ENCODE measurements at regions not wholly inside any gene's neighbourhood (a gene's known extent, or its start where the extent isn't known, plus 50 kb on each side); places are given as distances from the start of the nearest gene placed in this dataset.
"Not testable (repeated sequence)": the region's sequence is repeated elsewhere in the genome, so short reads cannot be mapped to it uniquely, and the experiment has no call there.

- no peak for DNase-seq
These were observed 925.3 kb upstream of the CDH10 start for GRCh38 chr5:25570067-25570583.

GRCh38 chr5:25568989-25569625, 924.3 kb upstream of the CDH10 start:
- no peak for DNase-seq

DNA sequence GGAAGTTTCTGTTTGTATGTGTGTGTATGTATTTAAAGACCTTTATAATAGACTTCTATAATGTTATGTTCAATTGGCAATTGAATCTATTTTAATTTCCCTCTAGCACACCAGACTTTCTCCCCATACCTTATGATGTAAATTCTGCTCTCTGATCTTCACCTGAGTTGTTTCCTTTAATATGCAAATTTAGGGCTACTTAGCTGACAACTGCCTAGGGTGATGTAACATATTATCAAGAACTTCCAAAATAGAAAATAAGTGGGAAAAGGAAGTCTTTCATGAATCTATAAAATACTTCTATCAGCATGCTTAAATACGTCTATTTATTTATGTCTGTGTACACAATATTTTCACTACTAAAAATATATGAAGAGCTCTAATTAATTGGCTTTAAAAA, 923.5 kb upstream of the CDH10 start:
- DNase-seq = no peak

GRCh38 chr5:25567881-25568280, 923.1 kb upstream of the CDH10 start:
- no peak for DNase-seq

- DNase-seq = no peak
These were observed 917.9 kb upstream of the CDH10 start for GRCh38 chr5:25562656-25563055.

GRCh38 chr5:25554077-25554476, 909.3 kb upstream of the CDH10 start:
- DNase-seq = no peak

- DNase-seq = no peak
These were observed 908.2 kb upstream of the CDH10 start for GRCh38 chr5:25552871-25553481.

GRCh38 chr5:25550793-25551192, 906.0 kb upstream of the CDH10 start:
- no peak for DNase-seq

GRCh38 chr5:25544652-25545249, 900.0 kb upstream of the CDH10 start:
- DNase-seq = peak; percentile 7

GRCh38 chr5:25540628-25541027, 895.9 kb upstream of the CDH10 start:
- no peak for DNase-seq

DNA sequence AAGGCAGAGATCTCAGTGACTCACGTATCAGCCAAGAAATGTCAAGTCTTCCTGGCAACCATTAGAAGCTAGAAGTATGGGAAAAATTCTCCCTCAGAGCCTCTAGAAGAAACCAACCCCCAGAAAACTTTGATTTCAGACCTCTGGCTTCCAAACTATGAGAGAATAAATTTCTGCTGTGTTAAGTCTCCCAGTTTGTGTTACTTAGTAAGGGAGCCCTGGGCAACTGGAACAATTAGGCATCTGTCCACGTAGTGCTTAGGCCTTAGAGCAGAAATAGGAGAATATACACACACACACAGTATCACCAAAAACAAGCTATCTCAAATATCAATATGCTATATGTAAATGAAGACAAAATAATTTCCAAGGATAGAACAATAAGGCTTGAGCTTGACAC, 894.8 kb upstream of the CDH10 start:
- no peak for DNase-seq

DNA sequence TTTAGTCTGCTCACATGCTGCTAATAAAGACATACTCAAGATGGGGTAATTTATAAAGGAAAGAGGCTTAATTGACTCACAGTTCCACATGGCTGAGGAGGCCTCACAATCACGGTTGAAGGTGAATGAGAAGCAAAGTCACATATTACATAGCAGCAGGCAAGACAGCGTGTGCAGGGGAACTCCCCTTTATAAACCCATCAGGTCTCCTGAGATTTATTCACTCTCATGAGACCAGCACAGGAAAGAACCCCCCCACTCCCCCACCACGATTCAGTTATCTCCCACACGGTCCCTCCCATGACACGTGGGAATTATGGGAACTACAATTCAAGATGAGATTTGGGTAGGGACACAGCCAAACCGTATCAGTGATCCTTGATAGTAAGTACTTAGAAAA, 891.7 kb upstream of the CDH10 start:
- not testable (repeated sequence) for DNase-seq

- no peak for DNase-seq
These were observed 871.4 kb upstream of the CDH10 start for GRCh38 chr5:25516141-25516540.

GRCh38 chr5:25515525-25515924, 870.7 kb upstream of the CDH10 start:
- DNase-seq = no peak

DNA sequence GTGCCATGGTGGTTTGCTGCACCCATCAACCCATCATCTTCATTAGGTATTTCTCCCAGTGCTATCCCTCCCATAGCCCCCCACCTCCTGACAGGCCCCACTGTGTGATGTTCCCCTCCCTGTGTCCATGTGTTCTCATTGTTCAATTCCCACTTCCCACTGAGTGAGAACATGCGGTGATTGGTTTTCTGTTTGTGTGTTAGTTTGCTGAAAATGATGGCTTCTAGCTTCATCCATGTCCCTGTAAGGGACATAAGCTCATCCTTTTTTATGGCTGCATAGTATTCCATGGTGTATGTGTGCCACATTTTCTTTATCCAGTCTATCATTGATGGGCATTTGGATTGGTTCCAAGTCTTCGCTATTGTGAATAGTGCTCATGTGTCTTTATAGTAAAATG, 865.9 kb upstream of the CDH10 start:
- DNase-seq = not testable (repeated sequence)

GRCh38 chr5:25508011-25508410, 863.2 kb upstream of the CDH10 start:
- DNase-seq = not testable (repeated sequence)

DNA sequence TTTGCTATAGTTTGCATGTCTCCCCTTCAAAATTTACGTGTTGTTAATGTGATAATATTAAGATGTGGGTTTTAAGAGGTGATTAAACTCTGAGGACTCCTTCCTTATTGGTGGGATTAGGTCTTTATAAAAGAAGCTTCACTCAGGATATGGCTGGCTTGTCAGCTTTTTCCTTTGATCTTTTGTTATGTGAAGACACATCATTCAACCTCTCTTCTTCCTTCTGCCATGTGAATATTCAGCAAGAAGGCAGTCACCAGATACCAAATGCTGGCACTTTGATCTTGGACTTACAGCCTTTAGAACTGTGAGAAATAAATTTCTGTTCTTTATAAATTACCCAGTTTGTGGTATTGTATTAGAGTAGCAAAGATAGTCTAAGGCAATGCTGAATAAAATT, 855.9 kb upstream of the CDH10 start:
- DNase-seq = no peak

GRCh38 chr5:25489834-25490538, 845.2 kb upstream of the CDH10 start:
- DNase-seq = no peak

GRCh38 chr5:25488119-25488518, 843.3 kb upstream of the CDH10 start:
- DNase-seq = no peak

GRCh38 chr5:25484391-25484790, 839.6 kb upstream of the CDH10 start:
- DNase-seq = no peak

DNA sequence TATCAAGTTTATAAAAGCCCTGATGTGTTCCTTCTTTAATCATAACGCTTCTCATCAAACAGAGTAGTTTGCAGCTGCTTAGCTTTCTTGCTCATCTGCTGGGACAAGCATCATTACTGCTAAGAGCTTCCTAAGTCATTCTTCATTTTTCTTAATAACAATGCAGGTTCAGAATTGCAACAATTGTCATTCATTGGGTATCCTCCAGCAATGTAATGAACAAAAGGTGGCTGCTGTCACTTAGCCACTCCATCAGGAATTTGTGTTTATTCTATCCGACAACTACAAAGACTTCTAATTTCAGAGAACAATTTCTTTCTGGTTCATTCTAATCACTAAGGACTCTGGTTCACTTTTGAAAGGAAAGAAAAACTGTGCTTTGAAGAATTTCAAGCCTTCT, 836.7 kb upstream of the CDH10 start:
- no peak for DNase-seq

DNA sequence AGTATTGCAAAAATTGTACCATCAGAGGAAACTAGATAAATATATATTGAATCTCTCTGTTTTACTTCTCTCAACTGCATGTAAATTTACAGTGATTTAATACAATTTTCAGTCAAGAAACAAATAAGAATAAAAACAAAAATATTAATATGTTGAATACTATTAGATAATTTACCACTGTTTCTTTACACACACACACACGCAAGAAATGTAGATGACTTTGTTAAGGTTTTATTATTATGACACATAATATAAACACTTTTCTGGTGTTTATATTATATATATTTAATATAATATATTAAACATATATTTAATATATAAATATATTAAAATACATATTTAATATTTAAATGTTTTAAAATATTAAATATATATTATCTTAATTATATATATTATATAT, 814.3 kb upstream of the CDH10 start:
- no peak for DNase-seq

DNA sequence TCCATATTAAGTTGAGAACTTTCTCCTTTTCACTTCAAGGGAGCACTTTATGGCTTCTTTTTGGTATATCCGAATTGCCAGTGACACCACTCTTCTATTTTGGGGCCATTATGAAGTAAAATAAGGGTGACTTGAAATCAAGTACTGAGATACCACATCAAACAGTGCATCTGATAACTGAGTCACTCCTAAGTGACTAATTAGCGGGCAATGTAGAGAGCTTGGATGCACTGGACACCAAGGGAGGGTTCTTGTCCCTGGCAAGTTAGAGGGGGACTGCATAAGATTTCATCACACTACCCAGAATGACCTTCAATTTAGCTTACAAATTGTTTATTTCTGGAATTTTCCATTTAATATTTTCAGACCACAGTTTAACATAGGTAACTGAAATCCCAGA, 813.9 kb upstream of the CDH10 start:
- no peak for DNase-seq

Measured in muscle of arm (tissue), 1 donor.